ENCODE measurements at regions not wholly inside any gene's neighbourhood (a gene's known extent, or its start where the extent isn't known, plus 50 kb on each side); places are given as distances from the start of the nearest gene placed in this dataset.
A peak's percentile ranks its signal among the peaks of the same experiment; 100 is the strongest.
"Not testable (repeated sequence)": the region's sequence is repeated elsewhere in the genome, so short reads cannot be mapped to it uniquely, and the experiment has no call there.

- Mint-ChIP-seq H3K9me3 (no peaks in the 10 kb centered on the region), H3K27ac (no peak overlapping the region), H3K27me3 (no peaks in the 10 kb centered on the region), H3K36me3 (ENCODE audit: low read depth) (no peaks in the 10 kb centered on the region), H3K4me3 (no peak overlapping the region), H3K4me1 (ENCODE audit: low read depth) (no peaks in the 10 kb centered on the region)
- DNase-seq: no peak
- intact Hi-C loops (cut with micrococcal nuclease): no loop called here
- CTCF ChIA-PET: no interaction called here
- TF ChIP-seq CTCF (IDR thresholded peaks at IDR 0.05): no peak
- ATAC-seq: no peak
- POLR2A ChIA-PET: no interaction called here
Observed at GRCh38 chr2:67613227-67613626, 216.1 kb downstream of the ETAA1 start.

- H3K27me3 Mint-ChIP-seq: no peaks in the 10 kb centered on the region
- ATAC-seq (no peak), DNase-seq (no peak)
- POLR2A ChIA-PET: no interaction called here
- no peak overlapping the region for H3K4me3 Mint-ChIP-seq
- no peak for TF ChIP-seq CTCF (IDR thresholded peaks at IDR 0.05)
- no peaks in the 10 kb centered on the region for H3K36me3 Mint-ChIP-seq (ENCODE audit: low read depth)
- no peak overlapping the region for H3K27ac Mint-ChIP-seq
- no peaks in the 10 kb centered on the region for H3K9me3 Mint-ChIP-seq
- CTCF ChIA-PET: no interaction called here
- intact Hi-C loops (cut with micrococcal nuclease): no loop called here
- no peaks in the 10 kb centered on the region for H3K4me1 Mint-ChIP-seq (ENCODE audit: low read depth)
Observed at GRCh38 chr2:67614454-67614853, 217.3 kb downstream of the ETAA1 start.

- Mint-ChIP-seq H3K36me3 (ENCODE audit: low read depth) (no peaks in the 10 kb centered on the region), H3K4me3 (no peak overlapping the region), H3K9me3 (no peaks in the 10 kb centered on the region), H3K27ac (no peak overlapping the region), H3K4me1 (ENCODE audit: low read depth) (no peaks in the 10 kb centered on the region), H3K27me3 (no peaks in the 10 kb centered on the region)
- ATAC-seq: peak; percentile 27
- CTCF ChIA-PET: interaction anchor here (1.2 kb wide), 1 partner anchor 45 kb away, joined by 3 read pairs; no protein-coding TSS in a partner anchor
- intact Hi-C loops (cut with micrococcal nuclease): no loop called here
- POLR2A ChIA-PET: no interaction called here
- TF ChIP-seq CTCF (IDR thresholded peaks at IDR 0.05): no peak
- DNase-seq: no peak
Observed at GRCh38 chr2:67616749-67617148, 219.6 kb downstream of the ETAA1 start.

- Mint-ChIP-seq H3K27me3 (no peaks in the 10 kb centered on the region), H3K4me1 (ENCODE audit: low read depth) (no peaks in the 10 kb centered on the region), H3K4me3 (no peak overlapping the region), H3K36me3 (ENCODE audit: low read depth) (no peaks in the 10 kb centered on the region), H3K9me3 (no peaks in the 10 kb centered on the region), H3K27ac (no peak overlapping the region)
- ChIA-PET CTCF (no interaction called here), POLR2A (no interaction called here)
- no peak for TF ChIP-seq CTCF (IDR thresholded peaks at IDR 0.05)
- intact Hi-C loops (cut with micrococcal nuclease): no loop called here
- ATAC-seq: no peak
- DNase-seq: no peak
Observed at GRCh38 chr2:67619204-67619603, 222.1 kb downstream of the ETAA1 start.

- H3K4me1 Mint-ChIP-seq (ENCODE audit: low read depth); CTCF ChIA-PET; intact Hi-C loops (cut with micrococcal nuclease); H3K27ac Mint-ChIP-seq; POLR2A ChIA-PET; H3K36me3 Mint-ChIP-seq (ENCODE audit: low read depth); H3K4me3 Mint-ChIP-seq; H3K9me3 Mint-ChIP-seq; ATAC-seq; H3K27me3 Mint-ChIP-seq; DNase-seq: not testable (repeated sequence)
Observed at GRCh38 chr2:67623741-67624140, 226.6 kb downstream of the ETAA1 start.

GRCh38 chr2:67625178-67625577, 228.0 kb downstream of the ETAA1 start:
- H3K4me3 Mint-ChIP-seq: no peak overlapping the region
- intact Hi-C loops (cut with micrococcal nuclease): no loop called here
- ChIA-PET POLR2A (no interaction called here), CTCF (no interaction called here)
- H3K9me3 Mint-ChIP-seq: no peaks in the 10 kb centered on the region
- no peak for ATAC-seq
- no peaks in the 10 kb centered on the region for H3K36me3 Mint-ChIP-seq (ENCODE audit: low read depth)
- no peak for DNase-seq
- no peak for TF ChIP-seq CTCF (IDR thresholded peaks at IDR 0.05)
- no peaks in the 10 kb centered on the region for H3K27me3 Mint-ChIP-seq
- no peak overlapping the region for H3K27ac Mint-ChIP-seq
- H3K4me1 Mint-ChIP-seq (ENCODE audit: low read depth): no peaks in the 10 kb centered on the region
